Bronchial epithelial cell (primary cell): ENCODE measurements at regions not wholly inside any gene's neighbourhood (a gene's known extent, or its start where the extent isn't known, plus 50 kb on each side); places are given as distances from the start of the nearest gene placed in this dataset.

Source experiments
- DNase-seq: peaks from one replicate; pipeline ENCODE4 v3.0.0-alpha.2; 2010; ENCODE audit warnings: low read depth
- FAIRE-seq: peaks from 2 replicates; lab custom pipeline; 2011; peaks lifted over from hg19 to GRCh38; lab: Jason Lieb, UNC
- H3K27me3 ChIP-seq: 2 replicates; pipeline ENCODE4 v1.5.1; 2011; ENCODE audit warnings: low read length; ENCODE audit not compliant: control insufficient read depth, insufficient read depth
- H3K36me3 ChIP-seq: 2 replicates; pipeline ENCODE4 v1.5.1; 2011; ENCODE audit warnings: low read length; ENCODE audit not compliant: control insufficient read depth, insufficient read depth
- H3K4me3 ChIP-seq: 2 replicates; pipeline ENCODE4 v1.5.1; 2011; ENCODE audit warnings: mild to moderate bottlenecking, low read depth, low read length, control low read depth
- CTCF ChIP-seq: IDR thresholded peaks from 2 replicates; pipeline ENCODE4 v1.5.1; 2011; ENCODE audit warnings: mild to moderate bottlenecking, moderate library complexity, low read length, control low read depth, inconsistent platforms; ENCODE audit not compliant: insufficient read depth, severe bottlenecking

GRCh38 chr4:178140326-178140915, 698.2 kb upstream of the AGA start:
- peak; percentile 72 for FAIRE-seq
- DNase-seq: no peak
- H3K4me3 ChIP-seq: no peak overlapping the region
- H3K36me3 ChIP-seq: no peaks in the 10 kb centered on the region
- no peak for TF ChIP-seq CTCF
- H3K27me3 ChIP-seq: no peaks in the 10 kb centered on the region

GRCh38 chr4:178142724-178143123, 700.5 kb upstream of the AGA start:
- H3K27me3 ChIP-seq: no peaks in the 10 kb centered on the region
- FAIRE-seq: no peak
- no peaks in the 10 kb centered on the region for H3K36me3 ChIP-seq

DNA sequence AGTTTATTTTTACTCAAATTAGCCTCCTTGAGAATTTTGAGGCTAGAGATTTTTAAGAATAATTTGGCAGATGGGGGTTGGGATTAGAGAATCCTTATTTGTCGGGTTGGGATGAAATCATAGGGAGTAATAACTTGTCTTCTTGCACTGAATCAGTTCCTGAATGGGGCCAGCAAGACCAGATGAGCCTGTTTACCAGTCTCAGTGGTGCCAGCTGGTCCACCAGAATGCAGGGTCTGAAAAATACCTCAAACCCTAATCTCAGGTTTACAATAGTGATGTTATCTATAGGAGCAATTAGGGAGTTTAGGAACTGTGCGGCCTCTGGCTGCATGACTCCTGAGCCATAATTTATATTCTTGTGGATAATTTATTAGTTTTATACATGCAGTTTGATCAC, 705.9 kb upstream of the AGA start:
- Histone ChIP-seq H3K4me3 (no peak overlapping the region), H3K27me3 (no peaks in the 10 kb centered on the region), H3K36me3 (no peaks in the 10 kb centered on the region)
- TF ChIP-seq CTCF: no peak
- DNase-seq (peak; percentile 20), FAIRE-seq (no peak)

More at GRCh38 chr4:178142724-178143123, 700.5 kb upstream of the AGA start:
- no peak overlapping the region for H3K4me3 ChIP-seq
- DNase-seq: peak; percentile 22
- TF ChIP-seq CTCF: no peak

DNA sequence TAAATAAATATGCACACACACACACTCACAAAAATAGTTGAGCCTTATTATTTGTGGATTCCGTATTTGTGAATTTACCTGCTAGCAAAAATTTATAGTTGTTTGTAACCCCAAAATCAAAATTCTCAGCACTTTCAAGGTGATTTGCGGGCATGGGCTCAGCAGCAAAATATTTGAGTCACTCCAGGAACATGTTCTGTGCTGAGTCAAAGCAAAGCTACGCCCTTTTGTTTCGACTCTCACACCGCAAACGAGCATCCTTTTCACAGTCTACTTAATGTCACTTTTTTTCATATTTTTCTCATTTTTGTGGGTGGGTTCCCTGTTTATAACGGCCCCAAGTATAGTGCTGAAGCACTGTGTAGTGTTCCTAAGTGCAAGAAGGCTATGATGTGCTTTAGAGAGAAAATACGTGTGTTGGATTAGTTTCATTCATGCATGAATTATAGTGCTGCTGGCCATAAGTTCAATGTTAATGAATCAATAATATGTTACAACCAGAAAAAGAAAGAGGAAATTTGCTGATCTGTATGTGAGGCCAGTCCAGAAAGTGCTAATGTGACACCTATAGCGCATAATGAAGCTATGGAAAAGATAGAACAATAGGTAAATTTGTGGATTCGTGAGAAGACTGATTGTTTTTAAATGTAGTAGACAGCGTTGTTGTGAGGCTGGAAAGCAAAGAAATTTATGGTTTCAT, 723.2 kb upstream of the AGA start:
- no peaks in the 10 kb centered on the region for H3K36me3 ChIP-seq
- H3K27me3 ChIP-seq: no peaks in the 10 kb centered on the region
- DNase-seq: peak; percentile 64
- TF ChIP-seq CTCF: no peak
- no peak overlapping the region for H3K4me3 ChIP-seq
- FAIRE-seq: no peak

DNA sequence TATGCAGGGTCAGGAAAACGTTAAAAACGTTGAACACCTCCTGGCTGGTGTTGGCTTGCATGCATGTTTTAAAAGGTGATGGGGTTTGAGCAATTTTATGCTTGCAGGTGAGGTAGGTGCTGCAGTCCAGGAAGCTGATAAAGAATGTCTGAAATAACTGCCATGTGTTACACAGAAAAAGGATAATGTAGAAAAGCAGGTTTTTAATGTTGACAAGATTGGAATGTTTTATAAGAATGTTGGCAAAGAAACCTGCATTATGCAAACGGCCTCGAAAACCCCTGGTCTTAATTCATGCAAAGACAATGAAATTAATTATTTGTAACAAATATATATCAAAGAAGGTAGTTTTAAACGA, 723.7 kb upstream of the AGA start:
- TF ChIP-seq CTCF: no peak
- FAIRE-seq (no peak), DNase-seq (peak; percentile 37)
- Histone ChIP-seq H3K4me3 (no peak overlapping the region), H3K36me3 (no peaks in the 10 kb centered on the region), H3K27me3 (no peaks in the 10 kb centered on the region)
